Stimulated activated CD8-positive, alpha-beta memory T cell treated with anti-CD3 and anti-CD28 coated beads, Interleukin-7, amount 100 ng/mL, for 48 hours (primary cell): ENCODE measurements at regions not wholly inside any gene's neighbourhood (a gene's known extent, or its start where the extent isn't known, plus 50 kb on each side); places are given as distances from the start of the nearest gene placed in this dataset.

ENCODE experiments used
- DNase-seq, 2 donors: peaks; one replicate each; pipeline ENCODE4 v3.0.0-alpha.2; 2020; ENCODE audit warnings: low read depth in 1 of 2; ENCODE audit errors: extremely low read depth in 1 of 2

GRCh38 chr4:152236519-152237056 lies 299.3 kb downstream of the FBXW7 start:
- no peak for DNase-seq

DNA sequence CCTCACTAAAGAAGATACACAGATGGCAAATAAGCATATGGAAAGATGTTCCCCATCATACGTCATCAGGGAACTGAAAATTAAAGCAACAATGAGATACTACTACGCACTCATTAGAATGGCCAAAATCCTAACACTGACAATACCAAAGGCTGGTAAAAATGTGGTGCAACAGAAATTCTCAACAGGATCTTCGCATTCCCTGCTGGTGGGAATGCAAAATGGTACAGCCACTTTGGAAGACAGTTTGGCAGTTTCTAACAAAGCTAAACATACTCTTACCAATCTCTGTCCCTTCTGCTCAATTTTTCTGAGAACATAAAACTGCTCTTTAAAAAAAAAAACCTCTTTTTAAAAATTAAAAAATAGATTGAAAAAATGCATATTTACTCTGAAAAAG lies 300.2 kb downstream of the FBXW7 start:
- no peak for DNase-seq

GRCh38 chr4:152234571-152234970 lies 301.3 kb downstream of the FBXW7 start:
- no peak for DNase-seq

GRCh38 chr4:152232271-152232670 lies 303.6 kb downstream of the FBXW7 start:
- DNase-seq, result no peak

DNA sequence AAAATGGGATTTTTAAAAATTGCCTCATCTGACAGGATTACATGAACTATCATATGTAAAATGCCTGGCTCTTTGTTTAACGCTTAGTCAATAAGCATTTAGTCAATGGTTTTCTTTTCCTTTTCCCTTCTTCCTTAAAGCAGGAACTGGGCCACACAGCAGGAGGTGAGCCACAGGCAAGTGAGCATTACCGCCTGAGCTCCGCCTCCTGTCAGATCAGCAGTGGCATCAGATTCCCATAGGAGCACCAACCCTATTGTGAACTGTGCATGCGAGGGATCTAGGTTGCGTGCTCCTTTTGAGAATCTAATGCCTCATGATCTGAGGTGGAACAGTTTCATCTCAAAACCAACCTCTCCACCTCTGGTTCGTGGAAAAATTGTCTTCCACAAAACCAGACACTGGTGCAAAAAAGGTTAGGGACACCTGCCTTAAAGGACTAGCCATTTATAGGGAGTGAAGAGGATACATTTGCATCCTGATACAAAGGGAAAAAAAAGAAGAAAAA lies 306.1 kb downstream of the FBXW7 start:
- DNase-seq, result no peak

- DNase-seq, result no peak
Observed at GRCh38 chr4:152225680-152226079, 310.2 kb downstream of the FBXW7 start.

DNA sequence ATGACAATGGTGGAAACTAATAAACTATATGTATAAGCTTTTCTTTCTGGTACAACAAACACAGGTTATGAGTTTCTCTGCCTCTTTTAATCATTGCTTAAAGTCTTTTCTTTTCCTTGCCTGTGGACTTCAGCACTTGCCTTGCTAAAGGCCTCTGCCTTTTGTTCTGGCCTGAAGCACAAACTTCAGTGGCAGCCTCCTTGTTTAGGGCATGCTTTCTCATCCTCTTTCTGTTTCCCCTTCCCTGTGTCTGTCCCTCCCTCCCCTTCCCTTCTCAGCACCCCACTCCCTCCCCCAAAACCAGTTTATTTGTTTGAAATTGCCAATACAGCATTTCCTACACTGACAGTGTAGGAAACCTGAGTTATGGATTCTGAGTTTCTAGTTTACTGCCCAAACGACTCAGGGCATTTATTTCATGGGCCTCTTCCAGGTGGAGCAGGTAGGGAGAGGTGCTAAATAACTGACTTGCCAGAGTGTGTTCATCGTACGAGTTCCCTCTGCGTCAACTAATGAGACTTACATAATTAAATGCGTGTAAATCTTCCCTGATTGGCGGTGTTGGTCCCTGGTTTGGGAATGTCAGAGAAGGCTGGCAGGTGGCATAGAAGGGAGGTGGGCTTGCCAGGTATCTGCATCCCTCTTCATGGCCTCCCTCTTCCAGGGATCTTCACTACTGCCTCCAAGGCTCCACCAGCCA lies 311.0 kb downstream of the FBXW7 start:
- no peak for DNase-seq

GRCh38 chr4:152224223-152224622 lies 311.7 kb downstream of the FBXW7 start:
- DNase-seq, result no peak

DNA sequence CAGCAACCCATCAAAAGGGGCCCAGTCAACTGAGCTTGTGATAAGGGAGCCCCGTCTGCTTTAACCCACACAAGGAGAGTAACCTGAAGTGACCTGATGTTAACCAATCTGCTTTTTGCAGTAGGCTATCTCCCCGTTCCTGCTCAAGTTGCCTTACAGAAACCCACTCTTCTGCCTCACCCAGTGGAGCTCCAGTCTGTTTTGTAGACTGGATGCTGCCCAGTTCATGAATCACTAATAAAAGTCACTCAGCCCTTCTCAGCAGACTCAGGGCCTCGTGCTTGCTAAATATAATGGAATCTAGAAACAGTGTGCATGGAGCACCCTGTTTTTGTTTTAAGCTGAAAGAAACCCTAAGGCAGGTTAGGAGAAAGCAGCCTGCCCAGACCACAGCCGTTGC lies 312.3 kb downstream of the FBXW7 start:
- DNase-seq, result no peak

- DNase-seq, result no peak
Observed at GRCh38 chr4:152221816-152222516, 313.9 kb downstream of the FBXW7 start.

DNA sequence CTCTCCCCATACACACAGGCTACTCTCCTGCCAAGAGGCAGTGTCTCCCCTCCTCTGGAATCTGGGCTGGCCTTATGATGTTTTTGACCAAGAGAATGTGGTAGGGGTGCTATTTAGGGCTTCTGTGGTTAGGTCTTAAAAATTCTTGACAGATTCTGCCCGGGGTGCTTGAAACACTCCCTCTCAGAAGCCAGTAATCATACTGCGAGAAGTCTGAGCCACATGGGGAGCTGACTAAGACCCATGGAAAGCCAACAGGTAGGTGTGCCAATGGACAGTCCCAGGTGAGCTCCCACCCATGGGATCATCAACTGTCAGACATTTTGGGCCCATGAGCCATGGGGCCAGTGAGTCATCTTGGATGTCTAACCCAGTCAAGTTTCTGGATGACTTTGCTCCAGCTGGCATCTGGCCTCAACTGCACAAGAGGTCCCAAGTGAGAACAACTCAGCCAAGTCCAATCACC lies 315.7 kb downstream of the FBXW7 start:
- peak; percentile 4 to 25 for DNase-seq

GRCh38 chr4:152218576-152218975 lies 317.3 kb downstream of the FBXW7 start:
- no peak for DNase-seq

- no peak for DNase-seq
Observed at GRCh38 chr4:152217896-152218295, 318.0 kb downstream of the FBXW7 start.

- no peak for DNase-seq
Observed at GRCh38 chr4:152211936-152212653, 323.8 kb downstream of the FBXW7 start.

DNA sequence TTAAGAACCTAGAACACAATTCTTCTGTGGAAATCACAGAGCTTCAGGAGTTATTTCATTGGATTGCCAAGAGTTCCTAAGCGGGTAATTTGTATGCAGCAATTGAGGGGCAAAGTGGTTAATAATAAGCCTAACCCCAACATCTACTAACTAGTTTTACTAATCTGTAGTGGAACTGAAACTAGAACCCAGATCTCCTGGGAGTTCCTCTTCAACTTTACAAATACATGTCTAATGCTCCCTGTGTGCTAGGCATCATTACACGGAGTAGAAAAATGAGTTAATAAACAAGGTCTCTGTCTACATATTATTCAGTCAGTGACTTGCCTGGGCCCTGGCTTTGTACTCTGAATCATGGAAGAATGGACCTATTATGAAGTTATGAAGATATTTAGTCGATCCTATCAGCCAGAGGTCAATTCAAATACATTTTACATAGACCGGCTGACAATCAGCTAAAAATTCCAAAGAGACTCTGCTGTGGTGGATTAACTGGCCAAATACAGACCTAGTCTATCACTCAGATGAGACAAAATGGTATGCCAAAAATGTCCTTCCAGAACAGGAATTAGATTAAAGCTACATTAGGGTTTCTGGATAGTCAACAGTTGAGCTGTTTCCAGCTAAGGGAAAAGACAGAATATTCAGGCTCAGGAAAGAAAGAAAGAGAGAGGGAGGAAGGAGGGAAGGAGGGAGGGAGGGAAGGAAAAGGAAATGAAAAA lies 326.0 kb downstream of the FBXW7 start:
- no peak for DNase-seq

DNA sequence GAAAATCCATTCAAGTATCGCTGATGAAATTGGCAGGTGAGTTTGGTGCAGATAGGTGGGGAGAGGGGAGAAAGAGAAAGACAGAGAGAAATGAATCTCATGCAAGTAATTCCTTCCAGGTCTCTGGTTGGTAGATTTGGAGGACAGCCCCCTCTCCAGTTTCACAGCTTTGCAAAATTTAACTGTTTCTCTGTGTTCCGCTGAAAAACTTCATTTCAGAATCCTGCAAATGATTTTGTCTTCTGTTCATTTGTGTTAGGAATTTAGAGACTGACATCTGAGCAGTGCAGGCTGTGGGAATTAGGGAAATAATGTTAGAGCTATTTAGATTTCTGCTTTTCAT lies 328.5 kb downstream of the FBXW7 start:
- no peak for DNase-seq

DNA sequence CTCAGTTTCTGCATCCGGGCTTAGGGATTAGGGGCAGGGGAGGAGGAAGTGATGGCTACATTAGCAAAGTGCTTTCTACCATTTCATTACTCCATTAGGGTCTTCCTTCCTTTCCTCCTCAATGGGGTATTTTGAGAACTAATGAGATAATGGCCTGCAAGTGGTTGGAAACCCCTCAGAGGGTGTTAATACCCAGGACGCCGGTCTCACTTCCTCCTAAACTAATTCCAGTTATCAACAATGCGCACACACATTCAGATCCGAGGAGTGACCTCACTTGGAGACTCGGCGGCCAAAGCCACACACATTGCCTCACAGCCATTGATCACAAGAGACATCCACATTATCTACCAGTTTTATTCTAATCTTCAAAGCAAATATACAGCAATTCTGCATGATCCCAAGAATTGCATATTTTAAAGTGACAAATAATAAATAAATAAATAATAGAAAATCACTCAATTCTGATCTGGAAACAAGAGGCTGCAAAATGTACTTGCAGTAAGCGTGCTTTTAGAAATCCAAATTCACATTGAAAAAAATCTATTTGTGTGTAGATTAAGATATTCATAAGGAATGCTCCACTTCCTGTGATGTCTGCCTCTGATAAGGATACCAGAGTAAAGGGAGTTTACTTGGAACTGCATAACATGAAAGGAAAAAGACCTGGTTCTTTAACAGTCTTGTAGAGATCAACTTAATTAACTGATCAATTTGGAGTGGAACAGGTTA lies 329.1 kb downstream of the FBXW7 start:
- no peak for DNase-seq

GRCh38 chr4:152206185-152206584 lies 329.7 kb downstream of the FBXW7 start:
- DNase-seq, result no peak

- no peak for DNase-seq
Observed at GRCh38 chr4:152202415-152202814, 333.5 kb downstream of the FBXW7 start.
